NCI-H748 (cell line): ENCODE measurements at regions not wholly inside any gene's neighbourhood (a gene's known extent, or its start where the extent isn't known, plus 50 kb on each side); places are given as distances from the start of the nearest gene placed in this dataset.
"Not testable (repeated sequence)": the region's sequence is repeated elsewhere in the genome, so short reads cannot be mapped to it uniquely, and the experiment has no call there.

Experiments
- DNase-seq: peaks from one replicate; lab custom pipeline; 2025; ENCODE audit not compliant: unreplicated experiment; lab: John Stamatoyannopoulos, UW

DNA sequence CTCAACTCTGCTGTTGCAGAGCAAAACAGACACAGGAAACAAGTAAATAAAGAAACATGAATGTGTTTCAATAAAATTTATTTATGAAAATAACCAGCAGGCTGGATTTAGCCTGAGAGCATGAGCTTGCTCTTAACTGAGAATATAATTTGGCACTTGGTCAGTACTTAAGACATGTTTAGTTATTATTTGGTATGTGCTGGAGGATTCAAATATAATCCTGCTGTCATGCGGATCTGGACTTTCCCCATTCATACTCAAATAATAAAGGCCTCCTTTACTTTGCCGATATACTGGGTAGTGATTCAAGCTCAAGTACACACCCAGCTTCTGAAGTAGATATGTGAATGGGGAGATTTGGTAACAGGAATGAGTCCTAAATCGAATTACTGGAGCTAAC, 465.5 kb upstream of the HS3ST1 start:
- no peak for DNase-seq

DNA sequence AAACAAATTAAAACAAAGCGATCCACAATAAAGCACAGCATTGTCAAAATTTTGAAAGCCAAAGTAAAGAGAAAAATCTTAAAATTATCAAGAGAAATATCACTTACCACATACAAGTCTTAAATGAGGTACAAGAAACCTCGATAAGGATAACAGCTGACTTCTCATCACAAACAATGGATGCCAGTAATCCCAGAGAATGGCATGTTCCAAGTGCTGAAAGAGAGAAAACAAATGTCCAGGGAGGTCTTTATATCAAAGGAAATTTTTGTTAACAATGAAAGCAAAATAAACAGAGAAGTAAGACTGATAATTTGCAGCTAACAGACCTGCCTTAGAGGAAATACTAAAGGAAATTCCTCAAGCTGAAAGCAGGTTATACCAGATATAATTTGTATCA, 460.4 kb upstream of the HS3ST1 start:
- no peak for DNase-seq

DNA sequence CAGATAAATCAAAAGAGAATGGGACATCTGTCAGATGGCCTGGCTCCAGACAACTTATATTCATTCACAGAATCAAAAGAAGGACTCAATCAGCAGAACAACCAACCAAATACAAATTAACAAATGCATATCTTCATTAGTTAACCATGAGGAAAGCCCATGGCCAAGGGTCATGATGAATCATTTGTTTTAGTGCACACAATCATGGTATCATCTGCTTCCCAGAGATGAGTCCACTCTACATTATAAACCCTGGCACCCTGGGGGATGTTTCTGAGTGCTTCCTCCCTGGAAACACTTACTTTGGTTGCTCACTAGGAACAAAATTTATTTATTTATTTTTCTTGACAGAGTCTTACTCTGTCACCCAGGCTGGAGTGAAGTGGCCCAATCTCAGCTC, 453.3 kb upstream of the HS3ST1 start:
- DNase-seq: no peak

DNA sequence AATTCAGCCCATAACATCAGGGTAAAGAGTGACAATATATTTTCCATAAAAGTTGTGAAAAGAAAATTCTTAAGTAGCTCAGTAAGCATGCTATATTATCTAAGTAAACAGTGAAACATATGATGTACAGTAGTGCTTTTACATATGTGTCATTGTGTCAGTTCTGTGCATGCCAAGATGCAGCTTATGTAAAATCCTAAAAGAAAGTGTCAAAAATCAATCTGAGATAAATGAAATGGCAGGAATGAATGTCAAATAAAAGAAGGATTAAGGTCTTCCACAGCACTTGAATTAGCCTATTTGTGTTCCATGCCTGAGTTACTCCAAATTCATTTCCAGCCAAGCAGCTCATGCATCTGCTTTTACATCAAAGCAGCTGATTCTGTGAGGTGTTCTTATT, 452.7 kb upstream of the HS3ST1 start:
- no peak for DNase-seq

GRCh38 chr4:11878241-11878640, 449.5 kb upstream of the HS3ST1 start:
- peak; percentile 1 for DNase-seq

DNA sequence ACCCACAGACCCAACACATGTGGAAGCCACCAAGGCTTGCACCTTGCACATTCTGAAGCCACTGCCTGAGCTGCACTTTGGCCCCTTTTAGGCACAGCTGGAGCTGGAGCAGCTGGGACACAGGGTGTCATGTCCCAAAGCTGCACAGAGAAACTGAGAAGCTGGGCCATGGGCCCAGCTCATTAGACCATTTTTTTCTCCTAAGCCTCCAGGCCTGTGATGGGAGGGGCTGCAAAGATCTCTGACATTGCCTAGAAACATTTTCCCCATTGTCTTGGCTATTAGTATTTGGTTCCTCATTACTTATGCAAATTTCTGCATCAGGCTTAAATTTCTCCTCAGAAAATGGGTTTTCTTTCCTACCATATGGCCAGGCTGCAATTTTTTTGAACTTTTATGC, 447.4 kb upstream of the HS3ST1 start:
- no peak for DNase-seq

GRCh38 chr4:11869191-11869870, 440.6 kb upstream of the HS3ST1 start:
- DNase-seq: no peak

DNA sequence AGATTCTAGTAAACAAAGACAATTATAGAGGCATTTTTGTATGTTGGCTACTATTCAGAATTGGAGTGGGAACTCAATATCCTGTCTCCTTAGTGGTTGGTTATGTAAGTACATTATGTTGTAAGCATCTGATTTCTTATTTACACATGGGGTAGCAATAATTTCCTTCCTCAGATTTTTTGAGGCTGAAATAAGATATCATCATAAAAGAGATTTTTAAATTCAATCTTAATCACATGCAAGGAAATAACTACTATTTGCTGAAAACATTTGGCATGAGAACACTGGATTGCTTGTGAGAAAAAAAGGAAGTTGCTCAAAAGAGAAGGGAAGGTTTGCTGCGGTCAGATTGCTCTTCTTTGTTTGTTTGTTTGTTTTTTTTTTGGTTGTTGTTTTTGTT, 437.7 kb upstream of the HS3ST1 start:
- DNase-seq: no peak

DNA sequence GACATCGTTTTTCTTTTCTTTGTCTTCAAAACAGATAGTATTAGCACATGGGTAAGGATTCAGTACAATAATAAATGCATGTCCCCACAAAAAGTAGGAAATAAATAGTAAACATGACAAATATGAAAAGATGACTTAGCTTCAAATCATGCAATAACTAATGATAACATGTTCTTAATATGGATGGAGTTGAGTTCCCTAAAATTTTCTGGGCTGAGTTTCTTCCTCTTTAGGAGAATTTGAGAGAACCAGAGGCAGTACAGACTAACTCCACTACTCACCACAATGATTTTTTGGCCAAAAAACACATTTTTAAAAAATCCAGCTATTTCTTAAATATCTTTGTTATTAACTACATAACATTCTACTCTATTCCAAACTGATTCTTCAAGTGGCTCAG, 432.3 kb upstream of the HS3ST1 start:
- DNase-seq: no peak

- DNase-seq: no peak
Observed at GRCh38 chr4:11857881-11858280, 429.2 kb upstream of the HS3ST1 start.

GRCh38 chr4:11847167-11847566, 418.5 kb upstream of the HS3ST1 start:
- no peak for DNase-seq

GRCh38 chr4:11843927-11844326, 415.2 kb upstream of the HS3ST1 start:
- no peak for DNase-seq

- no peak for DNase-seq
Observed at GRCh38 chr4:11843340-11843739, 414.6 kb upstream of the HS3ST1 start.

GRCh38 chr4:11842620-11843263, 414.0 kb upstream of the HS3ST1 start:
- peak; percentile 84 for DNase-seq

DNA sequence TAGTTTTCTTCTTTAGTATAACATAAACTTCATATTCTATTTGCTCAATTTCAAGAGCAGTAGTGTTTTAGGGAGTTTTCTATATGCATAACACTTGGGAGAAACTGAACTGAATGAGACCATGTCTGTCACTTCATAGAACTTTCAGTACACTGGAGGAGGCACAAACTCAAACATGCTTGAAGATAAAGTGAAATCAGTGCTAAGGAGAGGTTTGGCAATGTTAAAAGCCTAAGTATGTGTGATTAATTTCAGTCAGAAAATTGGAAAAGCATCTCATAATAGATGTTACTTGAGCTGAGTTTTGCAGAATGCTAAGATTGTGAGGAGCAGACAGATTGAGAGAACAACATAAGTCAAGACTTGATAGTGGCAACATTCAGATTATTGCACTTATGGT, 411.2 kb upstream of the HS3ST1 start:
- no peak for DNase-seq

DNA sequence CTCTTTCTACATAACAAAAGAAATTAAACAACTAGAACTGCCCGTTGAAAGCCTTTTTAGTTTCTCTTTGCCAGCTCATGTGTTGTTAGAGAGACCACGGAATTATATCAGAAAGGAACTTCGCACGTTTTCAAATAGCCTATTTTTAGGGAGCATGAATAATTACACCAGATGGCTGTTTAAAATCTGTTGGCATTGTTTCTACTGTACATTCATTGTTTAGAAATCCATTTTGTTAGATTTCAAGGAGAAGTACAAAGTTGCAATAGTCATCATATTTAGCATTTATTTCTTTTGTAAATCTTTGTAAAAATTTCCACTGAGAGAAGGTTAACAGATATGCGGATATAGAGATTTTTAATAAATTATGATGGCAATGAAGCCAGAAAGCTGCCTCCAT, 403.0 kb upstream of the HS3ST1 start:
- DNase-seq: no peak

GRCh38 chr4:11824566-11824965, 395.9 kb upstream of the HS3ST1 start:
- no peak for DNase-seq

- DNase-seq: no peak
Observed at GRCh38 chr4:11821772-11822430, 393.2 kb upstream of the HS3ST1 start.

GRCh38 chr4:11817088-11817487, 388.4 kb upstream of the HS3ST1 start:
- no peak for DNase-seq

GRCh38 chr4:11814758-11815157, 386.1 kb upstream of the HS3ST1 start:
- DNase-seq: no peak

DNA sequence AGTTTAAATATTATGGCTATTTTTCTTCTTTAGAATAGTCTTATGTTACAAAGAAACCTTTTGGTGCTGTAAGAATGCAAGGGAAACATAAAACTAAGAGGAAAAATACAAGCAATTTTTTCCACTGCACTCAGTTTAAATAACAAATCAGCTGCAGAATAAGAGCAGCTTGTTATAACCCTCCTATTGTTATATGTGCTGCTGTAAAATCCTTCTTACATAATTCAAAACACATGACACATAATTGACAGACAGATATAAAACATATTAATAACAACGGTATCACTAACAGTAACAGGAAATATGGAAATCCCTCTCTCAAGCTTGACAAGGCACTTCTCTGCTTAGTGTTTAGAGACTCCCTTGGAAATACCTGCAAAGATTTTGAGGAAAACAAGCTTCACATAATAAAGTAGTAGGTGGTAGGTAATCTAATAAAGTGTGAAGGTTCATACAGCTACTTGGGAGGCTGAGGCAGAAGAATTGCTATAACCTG, 385.3 kb upstream of the HS3ST1 start:
- DNase-seq: no peak

DNA sequence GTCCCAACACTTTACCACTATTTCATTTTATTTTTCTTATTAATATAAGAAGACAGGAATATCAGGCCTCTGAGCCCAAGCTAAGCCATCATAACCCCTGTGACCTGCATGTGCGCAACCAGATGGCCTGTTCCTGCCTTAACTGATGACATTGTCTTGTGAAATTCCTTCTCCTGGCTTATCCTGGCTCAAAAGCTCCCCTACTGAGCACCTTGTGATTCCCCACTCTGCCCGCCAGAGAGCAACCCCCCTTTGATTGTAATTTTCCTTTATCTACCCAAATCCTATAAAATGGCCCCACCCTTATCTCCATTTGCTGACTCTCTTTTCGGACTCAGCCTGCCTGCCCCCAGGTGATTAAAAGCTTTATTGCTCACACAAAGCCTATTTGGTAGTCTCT, 382.8 kb upstream of the HS3ST1 start:
- DNase-seq: not testable (repeated sequence)
